ENCODE measurements at regions not wholly inside any gene's neighbourhood (a gene's known extent, or its start where the extent isn't known, plus 50 kb on each side); places are given as distances from the start of the nearest gene placed in this dataset.

DNA sequence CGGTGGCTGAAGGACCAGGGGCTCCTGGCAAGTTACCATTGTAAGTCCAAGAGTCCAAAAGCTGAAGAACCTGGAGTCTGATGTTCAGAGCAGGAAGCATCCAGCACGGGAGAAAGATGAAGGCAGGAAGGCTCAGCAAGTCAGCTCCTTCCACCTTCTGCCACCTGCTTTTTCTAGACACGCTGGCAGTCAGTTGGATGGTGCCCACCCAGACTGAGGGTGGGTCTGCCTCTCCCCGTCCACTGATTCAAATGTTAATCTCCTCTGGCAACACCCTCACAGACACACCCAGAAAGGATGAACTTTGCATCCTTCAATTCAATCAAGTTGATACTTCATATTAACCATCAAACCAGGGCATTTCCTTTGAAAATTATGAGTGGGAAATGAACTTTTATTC, 1272.4 kb upstream of the TMEM132C start:
- TF ChIP-seq, protein P1, sequence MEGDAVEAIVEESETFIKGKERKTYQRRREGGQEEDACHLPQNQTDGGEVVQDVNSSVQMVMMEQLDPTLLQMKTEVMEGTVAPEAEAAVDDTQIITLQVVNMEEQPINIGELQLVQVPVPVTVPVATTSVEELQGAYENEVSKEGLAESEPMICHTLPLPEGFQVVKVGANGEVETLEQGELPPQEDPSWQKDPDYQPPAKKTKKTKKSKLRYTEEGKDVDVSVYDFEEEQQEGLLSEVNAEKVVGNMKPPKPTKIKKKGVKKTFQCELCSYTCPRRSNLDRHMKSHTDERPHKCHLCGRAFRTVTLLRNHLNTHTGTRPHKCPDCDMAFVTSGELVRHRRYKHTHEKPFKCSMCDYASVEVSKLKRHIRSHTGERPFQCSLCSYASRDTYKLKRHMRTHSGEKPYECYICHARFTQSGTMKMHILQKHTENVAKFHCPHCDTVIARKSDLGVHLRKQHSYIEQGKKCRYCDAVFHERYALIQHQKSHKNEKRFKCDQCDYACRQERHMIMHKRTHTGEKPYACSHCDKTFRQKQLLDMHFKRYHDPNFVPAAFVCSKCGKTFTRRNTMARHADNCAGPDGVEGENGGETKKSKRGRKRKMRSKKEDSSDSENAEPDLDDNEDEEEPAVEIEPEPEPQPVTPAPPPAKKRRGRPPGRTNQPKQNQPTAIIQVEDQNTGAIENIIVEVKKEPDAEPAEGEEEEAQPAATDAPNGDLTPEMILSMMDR (IDR thresholded peaks at IDR 0.05; ENCODE audit: low read length), result no peak
- TF ChIP-seq EZH2 (IDR thresholded peaks at IDR 0.05; ENCODE audit: borderline replicate concordance, low read length), result no peak
